ENCODE measurements at regions not wholly inside any gene's neighbourhood (a gene's known extent, or its start where the extent isn't known, plus 50 kb on each side); places are given as distances from the start of the nearest gene placed in this dataset.

GRCh38 chr17:12358477-12358876 is 307.2 kb upstream of the MYOCD start:
- TF ChIP-seq CTCF (IDR thresholded peaks at IDR 0.05) (no peak), NR2C2 (CRISPR knock-in tag; IDR thresholded peaks at IDR 0.05) (no peak), ATF6 (CRISPR knock-in tag; IDR thresholded peaks at IDR 0.05) (no peak), FOXK1 (CRISPR knock-in tag; IDR thresholded peaks at IDR 0.05) (no peak), ELF4 (CRISPR knock-in tag; IDR thresholded peaks at IDR 0.05; ENCODE audit: low read depth) (no peak), ZNF396 (CRISPR knock-in tag; IDR thresholded peaks at IDR 0.05; ENCODE audit: borderline replicate concordance) (no peak), ZNF121 (CRISPR knock-in tag; IDR thresholded peaks at IDR 0.05) (no peak), ZBTB43 (CRISPR knock-in tag; IDR thresholded peaks at IDR 0.05) (no peak), ZNF219 (CRISPR knock-in tag; IDR thresholded peaks at IDR 0.05; ENCODE audit: borderline replicate concordance) (no peak)

All from WTC11 (cell line).